DND-41 (cell line): ENCODE measurements at regions not wholly inside any gene's neighbourhood (a gene's known extent, or its start where the extent isn't known, plus 50 kb on each side); places are given as distances from the start of the nearest gene placed in this dataset.

Experiments used
- ATAC-seq: fragments of 200-7000 bp; cut with Tn5 transposase; 3 replicates; pipeline ENCODE4 v1.9.1; 2021; ENCODE audit warnings: low read depth; ENCODE audit not compliant: insufficient read depth
- DNase-seq: peaks from one replicate; pipeline ENCODE4 v3.0.0-alpha.2; 2020
- H2AFZ ChIP-seq: 2 replicates; pipeline ENCODE4 v1.6.0; 2012; ENCODE audit warnings: low read depth, low read length
- H3K27ac ChIP-seq: 2 replicates; pipeline ENCODE4 v1.5.1; 2012; ENCODE audit warnings: low read length, inconsistent platforms
- H3K27me3 ChIP-seq: fragments of 200-600 bp; sonication (generic); 2 replicates; pipeline ENCODE4 v1.6.0; 2012; ENCODE audit warnings: low read length, mild to moderate bottlenecking, inconsistent platforms; ENCODE audit not compliant: insufficient read depth, poor library complexity
- H3K36me3 ChIP-seq: 2 replicates; pipeline ENCODE4 v1.5.1; 2012; ENCODE audit warnings: low read length, inconsistent platforms; ENCODE audit not compliant: insufficient read depth
- H3K4me1 ChIP-seq: 2 replicates; pipeline ENCODE4 v1.5.1; 2012; ENCODE audit warnings: mild to moderate bottlenecking, low read length; ENCODE audit not compliant: insufficient read depth
- H3K4me2 ChIP-seq: 2 replicates; pipeline ENCODE4 v1.6.0; 2012; ENCODE audit warnings: mild to moderate bottlenecking, moderate library complexity, low read length, inconsistent platforms; ENCODE audit not compliant: insufficient read depth
- H3K4me3 ChIP-seq, 2 experiments: fragments of 200-600 bp in 1 of 2; shearing (Covaris generic) in 1 of 2; 2 replicates each; pipeline ENCODE4 v1.5.1; 2012 to 2016; ENCODE audit warnings: inconsistent platforms in 2 of 2, low read length in 2 of 2, mild to moderate bottlenecking in 2 of 2, low read depth in 1 of 2, moderate library complexity in 1 of 2
- H3K79me2 ChIP-seq: 2 replicates; pipeline ENCODE4 v1.6.0; 2012; ENCODE audit warnings: low read length, inconsistent platforms; ENCODE audit not compliant: insufficient read depth
- H3K9ac ChIP-seq: 2 replicates; pipeline ENCODE4 v1.6.0; 2012; ENCODE audit warnings: low read depth, mild to moderate bottlenecking, inconsistent platforms, low read length, moderate library complexity
- H3K9me3 ChIP-seq: 2 replicates; pipeline ENCODE4 v1.5.1; 2012; ENCODE audit warnings: low read length, moderate library complexity, mild to moderate bottlenecking, inconsistent platforms; ENCODE audit not compliant: insufficient read depth, severe bottlenecking
- H4K20me1 ChIP-seq: 2 replicates; pipeline ENCODE4 v1.6.0; 2012; ENCODE audit warnings: low read length; ENCODE audit not compliant: insufficient read depth
- CTCF ChIP-seq: IDR thresholded peaks from 2 replicates; pipeline ENCODE4 v1.5.1; 2012; ENCODE audit warnings: borderline replicate concordance, low read length, moderate library complexity, mild to moderate bottlenecking; ENCODE audit not compliant: poor library complexity, severe bottlenecking; ENCODE audit errors: extremely low read depth
- EZH2 ChIP-seq: IDR thresholded peaks from 3 replicates; pipeline ENCODE4 v1.6.1; 2012; ENCODE audit warnings: borderline replicate concordance, low read depth, mild to moderate bottlenecking, moderate library complexity, low read length, inconsistent platforms; ENCODE audit not compliant: severe bottlenecking

- H3K27ac ChIP-seq = no peak overlapping the region
- H3K4me3 ChIP-seq = no peak overlapping the region
- H2AFZ ChIP-seq = no peak overlapping the region
- DNase-seq (no peak), ATAC-seq (no peak)
- no peaks in the 10 kb centered on the region for H3K36me3 ChIP-seq
- H3K4me1 ChIP-seq = no peaks in the 10 kb centered on the region
- H3K9ac ChIP-seq = no peak overlapping the region
- H3K9me3 ChIP-seq = no peaks in the 10 kb centered on the region
- no peak overlapping the region for H3K4me2 ChIP-seq
- no peak for TF ChIP-seq CTCF
- no peak for TF ChIP-seq EZH2
- H3K27me3 ChIP-seq = no peaks in the 10 kb centered on the region
- no peaks in the 10 kb centered on the region for H3K79me2 ChIP-seq
- H4K20me1 ChIP-seq = no peaks in the 10 kb centered on the region
Measured at GRCh38 chr13:65642301-65642700, 1587.8 kb downstream of the PCDH9 start.

GRCh38 chr13:65638572-65639168 lies 1591.5 kb downstream of the PCDH9 start:
- no peak overlapping the region for H3K27ac ChIP-seq
- no peaks in the 10 kb centered on the region for H3K79me2 ChIP-seq
- no peak for DNase-seq
- H4K20me1 ChIP-seq = no peaks in the 10 kb centered on the region
- peak; percentile 58; the same call in 2 of the 3 replicates for ATAC-seq
- no peaks in the 10 kb centered on the region for H3K9me3 ChIP-seq
- H2AFZ ChIP-seq = no peak overlapping the region
- H3K4me1 ChIP-seq = no peaks in the 10 kb centered on the region
- no peak overlapping the region for H3K4me3 ChIP-seq
- TF ChIP-seq CTCF = peak; percentile 64
- TF ChIP-seq EZH2 = no peak
- no peaks in the 10 kb centered on the region for H3K27me3 ChIP-seq
- H3K4me2 ChIP-seq = no peak overlapping the region
- H3K9ac ChIP-seq = no peak overlapping the region
- no peaks in the 10 kb centered on the region for H3K36me3 ChIP-seq

GRCh38 chr13:65633806-65634205 lies 1596.3 kb downstream of the PCDH9 start:
- H4K20me1 ChIP-seq = no peaks in the 10 kb centered on the region
- DNase-seq = no peak
- H3K36me3 ChIP-seq = no peaks in the 10 kb centered on the region
- H3K9me3 ChIP-seq = no peaks in the 10 kb centered on the region
- no peak overlapping the region for H2AFZ ChIP-seq
- no peaks in the 10 kb centered on the region for H3K79me2 ChIP-seq
- no peak overlapping the region for H3K9ac ChIP-seq
- ATAC-seq = no peak
- TF ChIP-seq EZH2 = no peak
- TF ChIP-seq CTCF = no peak
- H3K27me3 ChIP-seq = no peaks in the 10 kb centered on the region
- H3K4me1 ChIP-seq = no peaks in the 10 kb centered on the region
- no peak overlapping the region for H3K27ac ChIP-seq
- H3K4me2 ChIP-seq = no peak overlapping the region
- H3K4me3 ChIP-seq = no peak overlapping the region

- TF ChIP-seq CTCF (no peak), EZH2 (no peak)
- Histone ChIP-seq H3K36me3 (no peaks in the 10 kb centered on the region), H3K27me3 (no peaks in the 10 kb centered on the region), H3K79me2 (no peaks in the 10 kb centered on the region), H3K9ac (no peak overlapping the region), H3K4me1 (no peaks in the 10 kb centered on the region), H3K4me3 (no peak overlapping the region), H3K27ac (no peak overlapping the region), H3K9me3 (no peaks in the 10 kb centered on the region), H3K4me2 (no peak overlapping the region), H4K20me1 (no peaks in the 10 kb centered on the region), H2AFZ (no peak overlapping the region)
- DNase-seq (no peak), ATAC-seq (no peak)
Measured at GRCh38 chr13:65631078-65631477, 1599.1 kb downstream of the PCDH9 start.
